D721Med (cell line): ENCODE measurements at regions not wholly inside any gene's neighbourhood (a gene's known extent, or its start where the extent isn't known, plus 50 kb on each side); places are given as distances from the start of the nearest gene placed in this dataset.

Experiments
- DNase-seq: peaks from one replicate; pipeline ENCODE4 v3.0.0; 2011; ENCODE audit warnings: low spot score; ENCODE audit not compliant: insufficient read length
- FAIRE-seq: peaks from 2 replicates; lab custom pipeline; 2011; peaks lifted over from hg19 to GRCh38; lab: Jason Lieb, UNC
- TF ChIP-seq, protein P1 (sequence below): IDR thresholded peaks from 2 replicates; pipeline ENCODE4 v1.5.1; 2012; ENCODE audit warnings: mild to moderate bottlenecking, control low read depth; ENCODE audit not compliant: insufficient read depth; ENCODE audit errors: missing control alignments

DNA sequence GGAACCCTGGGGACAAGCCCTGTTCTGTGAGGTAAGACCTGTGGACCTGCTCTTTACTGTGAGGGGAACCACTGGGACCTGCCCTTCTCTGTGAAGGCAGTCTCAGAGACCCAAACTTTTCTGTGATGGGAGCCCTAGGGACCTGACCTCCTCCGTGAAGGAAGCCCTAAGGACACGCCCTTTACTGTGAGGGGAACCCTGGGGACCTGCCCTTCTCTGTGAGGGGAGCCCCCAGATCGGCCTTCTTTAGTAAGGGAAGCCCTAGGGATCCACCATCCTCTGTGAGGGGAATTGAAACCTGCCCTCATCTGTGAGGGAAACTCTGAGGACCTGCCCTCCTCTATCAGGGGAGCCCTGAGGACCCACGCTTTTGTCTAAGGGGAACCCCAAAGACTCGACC is 343.5 kb downstream of the UQCRFS1 start:
- FAIRE-seq (no peak), DNase-seq (no peak)
- TF ChIP-seq, protein P1, sequence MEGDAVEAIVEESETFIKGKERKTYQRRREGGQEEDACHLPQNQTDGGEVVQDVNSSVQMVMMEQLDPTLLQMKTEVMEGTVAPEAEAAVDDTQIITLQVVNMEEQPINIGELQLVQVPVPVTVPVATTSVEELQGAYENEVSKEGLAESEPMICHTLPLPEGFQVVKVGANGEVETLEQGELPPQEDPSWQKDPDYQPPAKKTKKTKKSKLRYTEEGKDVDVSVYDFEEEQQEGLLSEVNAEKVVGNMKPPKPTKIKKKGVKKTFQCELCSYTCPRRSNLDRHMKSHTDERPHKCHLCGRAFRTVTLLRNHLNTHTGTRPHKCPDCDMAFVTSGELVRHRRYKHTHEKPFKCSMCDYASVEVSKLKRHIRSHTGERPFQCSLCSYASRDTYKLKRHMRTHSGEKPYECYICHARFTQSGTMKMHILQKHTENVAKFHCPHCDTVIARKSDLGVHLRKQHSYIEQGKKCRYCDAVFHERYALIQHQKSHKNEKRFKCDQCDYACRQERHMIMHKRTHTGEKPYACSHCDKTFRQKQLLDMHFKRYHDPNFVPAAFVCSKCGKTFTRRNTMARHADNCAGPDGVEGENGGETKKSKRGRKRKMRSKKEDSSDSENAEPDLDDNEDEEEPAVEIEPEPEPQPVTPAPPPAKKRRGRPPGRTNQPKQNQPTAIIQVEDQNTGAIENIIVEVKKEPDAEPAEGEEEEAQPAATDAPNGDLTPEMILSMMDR, result no peak

DNA sequence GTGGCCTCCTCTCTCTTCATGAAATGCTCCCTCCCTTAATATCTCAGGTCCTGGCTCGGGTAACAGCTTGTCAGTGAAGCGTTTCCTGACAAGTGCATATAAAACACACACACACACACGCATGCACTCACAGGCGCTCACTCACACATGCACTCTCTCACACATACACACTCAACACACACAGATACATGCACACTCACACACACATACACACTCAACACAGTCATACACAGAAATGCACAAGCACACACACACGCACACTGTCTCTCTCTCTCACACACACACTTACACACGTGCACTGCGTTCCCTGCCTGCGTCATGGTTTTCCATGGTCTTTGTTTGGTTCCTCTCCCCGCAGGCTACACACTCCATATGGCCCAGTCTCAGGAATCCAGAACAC is 344.1 kb downstream of the UQCRFS1 start:
- TF ChIP-seq, protein P1, result no peak
- no peak for DNase-seq
- no peak for FAIRE-seq

DNA sequence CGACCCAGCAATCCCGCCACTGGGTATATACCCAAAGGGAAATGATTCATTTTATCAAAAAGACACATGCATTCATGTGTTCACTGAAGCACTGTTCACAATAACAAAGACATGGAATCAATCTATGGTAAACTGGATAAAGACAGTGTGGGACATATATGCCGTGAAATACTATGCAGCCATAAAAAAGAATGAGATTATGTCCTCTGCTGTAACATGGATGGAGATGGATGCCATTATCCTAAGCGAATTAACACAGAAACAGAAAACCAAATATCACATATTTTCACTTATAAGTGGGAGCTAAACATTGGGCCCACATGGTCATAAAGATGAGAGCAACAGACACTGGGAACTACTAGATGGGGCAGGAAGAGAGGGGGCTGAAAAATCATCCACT is 345.0 kb downstream of the UQCRFS1 start:
- no peak for FAIRE-seq
- DNase-seq, result no peak
- TF ChIP-seq, protein P1, result no peak

DNA sequence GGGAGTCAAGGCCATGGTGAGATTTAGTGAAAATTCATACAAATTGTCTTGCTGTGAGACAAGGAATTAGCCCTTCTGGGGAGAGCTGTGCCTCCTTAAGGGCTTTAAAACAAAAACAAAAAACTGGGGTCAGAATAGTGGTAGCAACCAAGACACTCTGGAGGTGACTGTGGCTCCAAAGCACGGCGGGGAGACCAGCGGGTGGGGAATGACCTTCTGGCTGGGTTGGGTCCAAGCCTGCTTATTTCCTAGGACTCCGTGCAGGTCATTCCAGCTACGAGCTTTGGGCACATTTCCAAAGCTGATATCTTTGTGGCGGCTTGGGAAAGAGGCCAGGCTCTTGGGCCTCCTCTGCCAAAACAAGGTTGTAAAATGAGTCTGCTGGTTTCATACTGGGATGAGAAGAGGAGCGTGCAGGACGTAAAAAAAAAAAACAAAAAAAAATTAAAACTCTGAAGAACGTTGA is 348.3 kb downstream of the UQCRFS1 start:
- TF ChIP-seq, protein P1, result no peak
- no peak for FAIRE-seq
- DNase-seq, result no peak

DNA sequence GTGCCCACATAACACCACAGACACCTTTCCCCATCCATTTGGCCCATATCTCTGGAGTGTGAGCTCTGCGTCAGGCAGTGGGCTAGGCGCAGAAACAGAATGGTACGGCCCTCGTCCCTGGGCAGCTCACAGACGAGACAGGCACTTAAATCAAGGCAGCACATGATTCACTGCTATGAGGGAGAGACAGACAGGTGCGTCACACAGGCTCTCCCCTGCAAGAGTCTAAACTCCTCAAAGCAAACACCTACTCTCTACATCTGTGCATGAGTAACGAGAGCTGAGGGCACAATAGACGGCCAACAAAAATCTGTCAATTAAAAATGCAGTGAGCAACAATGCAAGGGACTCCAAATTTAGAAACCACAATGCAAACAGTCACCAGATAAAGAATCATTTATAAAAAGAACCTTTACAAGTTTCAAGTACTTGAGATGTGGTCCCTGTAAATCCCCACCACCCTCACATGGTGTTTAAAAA is 348.9 kb downstream of the UQCRFS1 start:
- TF ChIP-seq, protein P1, result no peak
- no peak for DNase-seq
- no peak for FAIRE-seq

DNA sequence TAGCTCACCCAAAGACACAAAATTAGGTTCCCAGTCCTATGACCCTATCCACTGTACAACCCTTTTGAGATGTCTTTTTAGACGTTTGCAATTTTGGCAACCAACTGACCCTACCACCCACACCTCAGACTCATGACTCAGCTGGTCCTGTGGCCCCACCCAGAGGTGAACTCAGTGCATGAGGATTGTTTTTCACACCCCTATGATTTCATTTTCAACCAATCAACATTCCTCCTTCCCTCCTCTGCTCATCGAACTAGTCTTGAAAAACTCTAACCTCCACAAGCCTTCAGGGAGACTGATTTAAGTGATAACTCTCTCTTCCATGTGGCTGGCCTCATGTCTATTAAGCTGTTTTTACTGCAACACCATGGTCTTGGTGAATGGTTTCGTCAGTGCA is 350.7 kb downstream of the UQCRFS1 start:
- no peak for FAIRE-seq

DNA sequence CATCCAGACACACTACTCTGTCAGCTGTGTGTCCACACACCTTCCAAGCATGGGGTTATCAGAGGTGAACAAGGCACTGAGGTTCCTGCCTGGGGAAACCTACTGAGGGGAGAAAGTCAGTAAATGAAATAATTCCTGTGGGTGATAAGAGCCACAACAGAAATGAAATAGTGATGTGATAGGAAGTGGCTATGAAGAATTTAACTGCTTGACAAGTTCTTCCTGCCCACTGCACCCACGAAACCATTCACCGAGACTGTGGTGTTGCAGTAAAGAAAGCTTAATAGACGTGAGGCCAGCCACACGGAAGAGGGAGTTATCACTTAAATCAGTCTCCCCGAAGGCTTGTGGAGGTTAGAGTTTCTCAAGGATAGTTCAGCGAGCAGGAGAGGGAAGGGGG is 353.1 kb downstream of the UQCRFS1 start:
- FAIRE-seq (no peak), DNase-seq (no peak)
- TF ChIP-seq, protein P1, result no peak

More for the DNA sequence above, 350.7 kb downstream of the UQCRFS1 start:
- no peak for DNase-seq
- TF ChIP-seq, protein P1, result no peak
